Skeletal muscle satellite cell (primary cell): ENCODE measurements at regions not wholly inside any gene's neighbourhood (a gene's known extent, or its start where the extent isn't known, plus 50 kb on each side); places are given as distances from the start of the nearest gene placed in this dataset.
"Not testable (repeated sequence)": the region's sequence is repeated elsewhere in the genome, so short reads cannot be mapped to it uniquely, and the experiment has no call there.

ENCODE experiments used
- H3K27me3 ChIP-seq: 2 replicates; pipeline ENCODE4 v1.7.0; 2013; ENCODE audit warnings: low read length; ENCODE audit not compliant: control insufficient read depth, insufficient read depth
- H3K36me3 ChIP-seq: 2 replicates; pipeline ENCODE4 v1.7.0; 2013; ENCODE audit warnings: mild to moderate bottlenecking, control low read depth, low read length; ENCODE audit not compliant: insufficient read depth
- H3K4me1 ChIP-seq: 2 replicates; pipeline ENCODE4 v1.7.0; 2013; ENCODE audit warnings: low read length; ENCODE audit not compliant: control insufficient read depth, insufficient read depth
- H3K4me2 ChIP-seq: 2 replicates; pipeline ENCODE4 v1.7.0; 2013; ENCODE audit warnings: mild to moderate bottlenecking, low read length
- H3K4me3 ChIP-seq: 2 replicates; pipeline ENCODE4 v1.7.0; 2013; ENCODE audit warnings: low read length
- H3K9ac ChIP-seq: 2 replicates; pipeline ENCODE4 v1.7.0; 2013; ENCODE audit warnings: mild to moderate bottlenecking, low read depth, low read length, moderate library complexity
- H3K9me3 ChIP-seq: replicated peaks from 2 replicates; pipeline ENCODE4 v1.7.0; 2013; ENCODE audit warnings: mild to moderate bottlenecking, control low read depth, low read length

GRCh38 chr9:34862836-34863235, 95.2 kb upstream of the PHF24 start:
- H3K9ac ChIP-seq = no peak overlapping the region
- H3K9me3 ChIP-seq = no peaks in the 10 kb centered on the region
- no peaks in the 10 kb centered on the region for H3K36me3 ChIP-seq
- H3K4me3 ChIP-seq = no peak overlapping the region
- H3K4me1 ChIP-seq = no peaks in the 10 kb centered on the region
- H3K4me2 ChIP-seq = no peak overlapping the region
- H3K27me3 ChIP-seq = peaks cover 38% of the 10 kb centered on the region

GRCh38 chr9:34862043-34862442, 96.0 kb upstream of the PHF24 start:
- no peaks in the 10 kb centered on the region for H3K36me3 ChIP-seq
- no peaks in the 10 kb centered on the region for H3K9me3 ChIP-seq
- H3K27me3 ChIP-seq = peaks cover 36% of the 10 kb centered on the region
- no peak overlapping the region for H3K4me2 ChIP-seq
- no peaks in the 10 kb centered on the region for H3K4me1 ChIP-seq
- no peak overlapping the region for H3K9ac ChIP-seq
- H3K4me3 ChIP-seq = no peak overlapping the region

- not testable (repeated sequence) for H3K9ac ChIP-seq, H3K4me3 ChIP-seq, H3K4me1 ChIP-seq, H3K9me3 ChIP-seq, H3K4me2 ChIP-seq, H3K36me3 ChIP-seq
- H3K27me3 ChIP-seq = peaks cover 15% of the 10 kb centered on the region
These were observed 103.1 kb upstream of the PHF24 start for GRCh38 chr9:34855016-34855415.

- Histone ChIP-seq H3K4me1 (peaks cover 3% of the 10 kb centered on the region), H3K9me3 (no peaks in the 10 kb centered on the region), H3K36me3 (no peaks in the 10 kb centered on the region), H3K9ac (no peak overlapping the region), H3K27me3 (peaks cover 44% of the 10 kb centered on the region), H3K4me2 (no peak overlapping the region), H3K4me3 (no peak overlapping the region)
These were observed 120.1 kb upstream of the CCL21 start for GRCh38 chr9:34830068-34830467.

DNA sequence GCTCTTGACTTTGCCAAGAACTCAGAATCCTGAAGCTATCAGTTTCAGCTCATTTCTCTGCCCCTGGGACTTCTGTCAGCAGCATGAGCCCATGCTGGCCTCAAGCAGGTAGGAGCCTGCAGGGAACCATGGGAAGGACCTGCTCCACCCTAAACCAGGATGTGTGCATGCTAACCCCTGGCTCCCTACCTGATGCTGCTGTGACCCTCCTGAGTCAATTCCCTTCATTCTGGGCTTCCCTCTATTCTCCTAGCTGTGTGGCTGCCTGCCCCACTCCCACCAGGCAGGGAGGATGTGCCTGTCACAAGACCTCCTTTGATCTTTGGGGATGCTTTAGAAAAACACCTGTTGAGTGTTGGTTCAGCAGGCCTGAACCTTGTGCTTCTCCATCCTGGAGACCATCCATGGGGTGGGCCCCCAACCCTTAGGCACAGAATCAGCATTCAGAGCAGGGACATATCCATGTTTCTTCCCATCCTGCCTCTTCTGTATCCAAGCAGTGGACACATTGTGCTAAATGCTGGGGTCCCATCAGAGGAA, 117.1 kb upstream of the CCL21 start:
- Histone ChIP-seq H3K4me3 (no peak overlapping the region), H3K27me3 (peaks cover 56% of the 10 kb centered on the region), H3K4me1 (peaks cover 3% of the 10 kb centered on the region), H3K9me3 (no peaks in the 10 kb centered on the region), H3K36me3 (no peaks in the 10 kb centered on the region), H3K9ac (no peak overlapping the region), H3K4me2 (no peak overlapping the region)

DNA sequence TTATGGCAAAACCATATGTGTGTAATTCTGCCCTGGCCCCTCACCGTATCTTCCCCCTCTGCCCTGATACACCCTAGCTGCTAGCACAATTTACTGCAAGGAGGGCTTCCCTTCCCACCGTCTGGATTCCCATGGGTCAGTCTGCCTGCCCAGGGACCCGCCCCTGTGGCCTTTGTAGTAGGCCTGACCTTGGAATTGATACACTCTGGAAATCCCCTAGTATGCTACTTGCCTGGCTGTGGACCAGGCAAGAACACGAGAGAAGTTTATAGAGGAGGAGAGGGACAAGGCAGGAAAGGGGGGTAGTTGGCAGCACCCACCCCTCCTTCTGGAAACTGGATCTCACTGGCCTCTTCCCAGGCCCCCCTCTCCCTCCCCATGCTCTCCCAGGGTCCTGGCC, 115.8 kb upstream of the CCL21 start:
- H3K9me3 ChIP-seq = no peaks in the 10 kb centered on the region
- no peak overlapping the region for H3K4me3 ChIP-seq
- no peak overlapping the region for H3K9ac ChIP-seq
- H3K27me3 ChIP-seq = peaks cover 53% of the 10 kb centered on the region
- H3K4me1 ChIP-seq = peaks cover 3% of the 10 kb centered on the region
- H3K4me2 ChIP-seq = no peak overlapping the region
- H3K36me3 ChIP-seq = no peaks in the 10 kb centered on the region

GRCh38 chr9:34823778-34824177, 113.8 kb upstream of the CCL21 start:
- Histone ChIP-seq H3K9ac (no peak overlapping the region), H3K27me3 (peaks cover 46% of the 10 kb centered on the region), H3K4me3 (no peak overlapping the region), H3K4me1 (no peaks in the 10 kb centered on the region), H3K9me3 (no peaks in the 10 kb centered on the region), H3K4me2 (no peak overlapping the region), H3K36me3 (no peaks in the 10 kb centered on the region)

- Histone ChIP-seq H3K4me2 (no peak overlapping the region), H3K9ac (no peak overlapping the region), H3K27me3 (peaks cover 60% of the 10 kb centered on the region), H3K36me3 (no peaks in the 10 kb centered on the region), H3K9me3 (peaks cover 3% of the 10 kb centered on the region), H3K4me3 (no peak overlapping the region), H3K4me1 (no peaks in the 10 kb centered on the region)
These were observed 100.2 kb upstream of the CCL21 start for GRCh38 chr9:34810187-34810524.

GRCh38 chr9:34809504-34810186, 99.7 kb upstream of the CCL21 start:
- peaks cover 59% of the 10 kb centered on the region for H3K27me3 ChIP-seq
- H3K36me3 ChIP-seq = no peaks in the 10 kb centered on the region
- peaks cover 3% of the 10 kb centered on the region for H3K9me3 ChIP-seq
- H3K9ac ChIP-seq = no peak overlapping the region
- peak overlapping the region; percentile 45 for H3K4me2 ChIP-seq
- H3K4me3 ChIP-seq = no peak overlapping the region
- no peaks in the 10 kb centered on the region for H3K4me1 ChIP-seq

- no peak overlapping the region for H3K4me2 ChIP-seq
- H3K9ac ChIP-seq = no peak overlapping the region
- no peak overlapping the region for H3K4me3 ChIP-seq
- H3K4me1 ChIP-seq = no peaks in the 10 kb centered on the region
- H3K36me3 ChIP-seq = no peaks in the 10 kb centered on the region
- H3K27me3 ChIP-seq = peaks cover 39% of the 10 kb centered on the region
- H3K9me3 ChIP-seq = no peaks in the 10 kb centered on the region
These were observed 93.0 kb upstream of the CCL21 start for GRCh38 chr9:34802916-34803315.

GRCh38 chr9:34797367-34797766, 87.4 kb upstream of the CCL21 start:
- no peaks in the 10 kb centered on the region for H3K9me3 ChIP-seq
- H3K4me2 ChIP-seq = no peak overlapping the region
- H3K4me3 ChIP-seq = no peak overlapping the region
- peaks cover 39% of the 10 kb centered on the region for H3K27me3 ChIP-seq
- H3K9ac ChIP-seq = no peak overlapping the region
- H3K4me1 ChIP-seq = no peaks in the 10 kb centered on the region
- H3K36me3 ChIP-seq = no peaks in the 10 kb centered on the region

GRCh38 chr9:34796924-34797323, 87.0 kb upstream of the CCL21 start:
- H3K4me2 ChIP-seq = no peak overlapping the region
- no peak overlapping the region for H3K9ac ChIP-seq
- H3K27me3 ChIP-seq = peaks cover 38% of the 10 kb centered on the region
- H3K4me3 ChIP-seq = no peak overlapping the region
- H3K36me3 ChIP-seq = no peaks in the 10 kb centered on the region
- no peaks in the 10 kb centered on the region for H3K4me1 ChIP-seq
- no peaks in the 10 kb centered on the region for H3K9me3 ChIP-seq
